LNCAP (cell line): ENCODE measurements at regions not wholly inside any gene's neighbourhood (a gene's known extent, or its start where the extent isn't known, plus 50 kb on each side); places are given as distances from the start of the nearest gene placed in this dataset.
A peak's percentile ranks its signal among the peaks of the same experiment; 100 is the strongest.

Source experiments
- CTCF ChIP-seq: fragments of 450-650 bp; IDR thresholded peaks from 2 replicates; pipeline ENCODE4 v1.5.1; 2017; ENCODE audit warnings: mild to moderate bottlenecking

- TF ChIP-seq CTCF, result no peak
Observed at GRCh38 chr10:127610816-127611215, 61.7 kb downstream of the NPS start.

DNA sequence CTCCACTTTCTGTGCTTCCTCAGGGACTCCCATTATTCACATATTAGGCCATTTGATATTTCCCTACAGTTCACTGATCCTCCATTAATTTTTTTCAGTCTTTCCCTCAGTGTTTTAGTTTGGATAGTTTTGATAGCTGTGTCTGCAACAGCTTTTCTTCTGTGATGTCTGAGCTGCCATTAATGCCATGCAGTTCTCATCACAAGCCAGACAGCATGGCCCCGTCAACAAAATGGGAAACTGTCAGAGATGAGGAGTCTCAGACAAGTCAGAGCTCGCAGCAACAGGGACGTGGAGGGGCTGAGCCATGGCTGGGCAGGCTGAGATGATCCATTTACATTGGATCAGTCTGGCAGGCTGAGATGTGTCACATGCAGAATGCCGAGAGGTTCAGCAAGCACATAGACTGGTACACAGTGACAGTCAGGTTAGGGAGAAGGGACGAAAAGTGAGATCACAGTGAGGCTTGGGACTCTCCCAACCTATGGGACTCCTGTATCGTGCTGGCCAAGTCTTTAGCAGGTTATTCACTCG is 65.4 kb downstream of the NPS start:
- no peak for TF ChIP-seq CTCF

- TF ChIP-seq CTCF, result no peak
Observed at GRCh38 chr10:127618797-127619196, 69.7 kb downstream of the NPS start.

- no peak for TF ChIP-seq CTCF
Observed at GRCh38 chr10:127619546-127620325, 70.6 kb downstream of the NPS start.

DNA sequence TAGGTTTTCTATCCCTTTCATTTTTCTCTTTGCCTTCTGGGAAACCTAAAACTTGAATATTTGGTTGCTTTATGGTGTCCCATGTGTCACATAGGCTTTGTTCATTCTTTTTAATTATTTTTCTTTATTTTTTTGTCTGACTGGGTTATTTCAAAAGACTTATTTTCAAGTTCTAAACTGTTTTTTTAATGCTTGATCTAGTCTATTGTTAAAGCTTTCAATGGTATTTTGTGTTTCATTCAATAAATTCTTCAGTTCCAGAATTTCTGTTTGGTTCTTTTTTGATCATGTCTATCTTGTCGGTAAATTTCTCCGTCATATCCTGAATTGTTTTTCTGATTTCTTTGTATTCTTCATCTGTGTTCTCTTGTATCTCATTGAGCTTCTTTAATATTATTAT is 86.8 kb downstream of the NPS start:
- no peak for TF ChIP-seq CTCF

GRCh38 chr10:127648885-127649284 is 88.1 kb upstream of the FOXI2 start:
- no peak for TF ChIP-seq CTCF

- TF ChIP-seq CTCF, result peak; percentile 50
Observed at GRCh38 chr10:127649642-127650041, 87.3 kb upstream of the FOXI2 start.
